OCI-LY1 (cell line): ENCODE measurements at regions not wholly inside any gene's neighbourhood (a gene's known extent, or its start where the extent isn't known, plus 50 kb on each side); places are given as distances from the start of the nearest gene placed in this dataset.

Experiments used
- H2AFZ ChIP-seq: fragments of 200-600 bp; sonication (generic), shearing (Covaris generic); 2 replicates; pipeline ENCODE4 v1.6.0; 2014; ENCODE audit warnings: antibody characterized with exemption, mild to moderate bottlenecking, low read length
- H3F3A ChIP-seq: fragments of 200-600 bp; sonication (generic), shearing (Covaris generic); 2 replicates; pipeline ENCODE4 v1.6.0; 2014; ENCODE audit warnings: mild to moderate bottlenecking, antibody characterized with exemption, low read length, moderate library complexity; ENCODE audit not compliant: insufficient read depth
- H3K27ac ChIP-seq: fragments of 200-600 bp; sonication (generic); 2 replicates; pipeline ENCODE4 v1.5.1; 2014; ENCODE audit warnings: low read length, mixed run types, mild to moderate bottlenecking, low read depth; ENCODE audit not compliant: poor library complexity, severe bottlenecking
- H3K27me3 ChIP-seq: fragments of 200-600 bp; sonication (generic); 2 replicates; pipeline ENCODE4 v1.6.0; 2014; ENCODE audit warnings: antibody characterized with exemption, mild to moderate bottlenecking, low read length, moderate library complexity; ENCODE audit not compliant: insufficient read depth
- H3K36me3 ChIP-seq: fragments of 200-600 bp; sonication (generic); 2 replicates; pipeline ENCODE4 v1.6.1; 2014; ENCODE audit warnings: mild to moderate bottlenecking, antibody characterized with exemption, low read length, moderate library complexity, mixed read lengths; ENCODE audit not compliant: insufficient read depth
- H3K4me1 ChIP-seq: fragments of 200-600 bp; sonication (generic); 2 replicates; pipeline ENCODE4 v1.5.1; 2014; ENCODE audit warnings: mild to moderate bottlenecking, low read length, moderate library complexity; ENCODE audit not compliant: insufficient read depth, severe bottlenecking
- H3K4me2 ChIP-seq: fragments of 200-600 bp; sonication (generic), shearing (Covaris generic); 2 replicates; pipeline ENCODE4 v1.6.1; 2014; ENCODE audit warnings: low read length
- H3K4me3 ChIP-seq: fragments of 200-600 bp; sonication (generic); 2 replicates; pipeline ENCODE4 v1.5.1; 2014; ENCODE audit warnings: low read length, low read depth, mild to moderate bottlenecking, mixed read lengths; ENCODE audit not compliant: poor library complexity, severe bottlenecking
- H3K79me2 ChIP-seq: fragments of 200-600 bp; shearing (Covaris generic); 2 replicates; pipeline ENCODE4 v1.6.1; 2016; ENCODE audit warnings: mixed run types, low read length, mixed read lengths; ENCODE audit not compliant: insufficient read depth
- H3K9ac ChIP-seq: fragments of 200-600 bp; sonication (generic), shearing (Covaris generic); 2 replicates; pipeline ENCODE4 v1.6.1; 2014; ENCODE audit warnings: mild to moderate bottlenecking, low read length, mixed read lengths
- H3K9me2 ChIP-seq: fragments of 200-600 bp; sonication (generic), shearing (Covaris generic); 2 replicates; pipeline ENCODE4 v1.6.1; 2014; ENCODE audit warnings: low read depth, mild to moderate bottlenecking, low read length, mixed read lengths
- H3K9me3 ChIP-seq: fragments of 200-600 bp; shearing (Covaris generic); 2 replicates; pipeline ENCODE4 v1.6.1; 2014; ENCODE audit warnings: low read length, mixed read lengths
- H4K20me1 ChIP-seq: fragments of 200-600 bp; sonication (generic), shearing (Covaris generic); 2 replicates; pipeline ENCODE4 v1.6.0; 2016; ENCODE audit warnings: mild to moderate bottlenecking, low read length; ENCODE audit not compliant: insufficient read depth
- CTCF ChIP-seq: fragments of 200-600 bp; sonication (generic), shearing (Covaris generic); IDR thresholded peaks from 2 replicates; pipeline ENCODE4 v1.5.1; 2017; ENCODE audit warnings: mild to moderate bottlenecking, antibody characterized with exemption, low read length, moderate library complexity, mixed read lengths
- EZH2 ChIP-seq: fragments of 200-600 bp; sonication (generic), shearing (Covaris generic); IDR thresholded peaks from 2 replicates; pipeline ENCODE4 v1.8.0; 2017; ENCODE audit warnings: borderline replicate concordance, mixed run types, mild to moderate bottlenecking, antibody characterized with exemption, low read length, moderate library complexity, mixed read lengths

DNA sequence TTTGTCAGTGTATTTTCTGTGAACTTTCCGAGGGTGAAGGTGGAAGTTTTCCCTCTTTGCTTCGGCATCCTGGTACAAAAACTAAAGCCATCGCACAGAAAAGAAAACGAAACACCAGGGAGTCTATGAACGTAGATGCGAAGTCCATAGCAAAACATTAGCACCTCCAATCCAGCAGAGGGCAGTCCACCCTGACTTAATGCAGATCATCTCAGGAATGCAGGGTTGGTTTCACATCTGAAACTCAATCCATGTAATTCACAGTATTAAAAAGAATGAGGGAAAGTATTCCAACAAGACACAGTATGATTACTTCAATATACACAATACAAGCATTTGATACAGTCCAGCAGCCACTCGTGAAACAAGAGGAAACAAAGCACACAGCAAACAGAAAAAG is 70.8 kb downstream of the RTP5 start:
- H3K27me3 ChIP-seq, result no peaks in the 10 kb centered on the region
- no peak overlapping the region for H3K9ac ChIP-seq
- no peak overlapping the region for H3K4me2 ChIP-seq

DNA sequence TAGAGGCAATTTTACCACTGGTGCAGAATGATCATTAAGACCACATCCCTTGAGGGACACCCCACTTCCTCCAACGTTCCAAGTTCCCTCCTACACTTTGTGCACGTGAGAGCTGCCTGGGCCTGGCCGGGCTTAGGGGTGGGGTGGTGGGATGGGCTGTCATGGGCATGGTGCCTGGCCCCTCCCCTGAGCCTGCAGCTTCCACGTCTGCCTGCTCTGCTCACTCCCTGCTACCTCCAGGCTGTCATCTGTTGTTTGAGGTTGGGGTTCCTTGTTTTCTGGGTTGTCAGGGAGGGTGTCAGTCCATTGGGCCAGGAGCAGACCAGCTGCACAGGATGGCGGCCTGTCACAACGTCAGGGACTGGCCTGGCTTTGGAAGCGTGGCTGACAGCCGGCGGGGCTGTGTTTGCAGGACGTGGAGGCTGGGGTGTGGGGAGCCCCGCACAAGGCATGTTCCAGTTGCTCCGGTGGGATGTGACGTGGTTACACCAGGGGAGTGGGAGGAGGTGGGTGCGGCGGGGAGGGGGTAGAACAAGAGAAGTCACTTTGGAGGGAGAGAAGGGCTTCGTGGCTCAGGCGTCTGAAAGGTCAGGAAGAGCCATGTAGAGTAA is 72.3 kb downstream of the RTP5 start:
- Histone ChIP-seq H3K9ac (no peak overlapping the region), H3K4me3 (no peak overlapping the region), H3K79me2 (no peaks in the 10 kb centered on the region), H3K4me1 (no peaks in the 10 kb centered on the region), H3F3A (no peaks in the 10 kb centered on the region), H2AFZ (no peak overlapping the region), H3K27ac (no peak overlapping the region), H3K4me2 (no peak overlapping the region), H3K27me3 (no peaks in the 10 kb centered on the region), H3K9me2 (no peaks in the 10 kb centered on the region), H3K36me3 (no peaks in the 10 kb centered on the region), H4K20me1 (no peaks in the 10 kb centered on the region), H3K9me3 (no peaks in the 10 kb centered on the region)
- TF ChIP-seq EZH2 (no peak), CTCF (no peak)

More for the DNA sequence above, 70.8 kb downstream of the RTP5 start:
- Histone ChIP-seq H3K9me3 (no peaks in the 10 kb centered on the region), H3F3A (no peaks in the 10 kb centered on the region), H3K9me2 (no peaks in the 10 kb centered on the region), H3K27ac (no peak overlapping the region), H2AFZ (no peak overlapping the region), H4K20me1 (no peaks in the 10 kb centered on the region), H3K4me3 (no peak overlapping the region), H3K79me2 (no peaks in the 10 kb centered on the region), H3K36me3 (no peaks in the 10 kb centered on the region), H3K4me1 (no peaks in the 10 kb centered on the region)
- TF ChIP-seq CTCF (peak; percentile 34), EZH2 (no peak)

DNA sequence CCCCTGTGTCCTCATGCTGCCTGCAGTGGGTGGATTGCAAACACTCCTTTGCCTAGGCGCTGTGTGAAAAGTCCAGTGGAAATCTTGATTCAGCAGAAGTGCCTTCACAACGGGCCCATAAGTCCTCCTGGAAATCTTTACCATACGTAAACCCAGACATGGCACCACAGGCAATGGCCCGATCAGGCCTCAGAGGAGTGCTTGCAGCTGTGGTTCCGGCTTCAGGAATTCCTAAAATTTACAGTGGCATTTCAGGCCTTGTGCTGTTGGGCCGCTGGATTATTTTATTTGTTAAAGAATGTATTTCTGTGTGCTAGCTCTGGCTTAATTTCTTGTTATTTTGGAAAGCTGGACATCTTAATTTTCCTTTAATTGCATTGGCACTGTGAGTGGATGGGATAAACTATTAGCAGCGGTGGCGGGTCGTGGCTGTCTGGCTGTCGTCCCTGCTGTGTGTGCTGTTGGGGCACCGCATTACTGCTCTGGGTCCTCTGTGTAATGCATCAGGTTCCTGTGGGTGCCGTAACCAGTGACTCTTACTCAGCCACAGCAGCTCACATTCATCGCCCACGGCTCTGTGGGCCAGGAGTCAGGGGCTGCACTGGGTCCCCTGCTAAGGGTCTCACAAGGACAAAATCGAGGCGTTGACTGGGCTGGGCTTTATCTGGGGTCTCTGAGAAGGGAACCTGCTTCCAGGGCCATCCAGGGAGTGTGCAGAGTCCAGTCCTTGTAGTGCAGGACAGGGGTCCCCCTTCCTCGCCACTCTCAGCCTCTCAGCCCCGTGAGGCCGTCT is 73.1 kb downstream of the RTP5 start:
- H2AFZ ChIP-seq, result no peak overlapping the region
- no peaks in the 10 kb centered on the region for H3K79me2 ChIP-seq
- no peak overlapping the region for H3K9ac ChIP-seq
- no peaks in the 10 kb centered on the region for H3K36me3 ChIP-seq
- no peaks in the 10 kb centered on the region for H3F3A ChIP-seq
- no peak overlapping the region for H3K4me2 ChIP-seq
- TF ChIP-seq EZH2, result no peak
- TF ChIP-seq CTCF, result no peak
- no peak overlapping the region for H3K27ac ChIP-seq
- H3K4me1 ChIP-seq, result no peaks in the 10 kb centered on the region
- H3K27me3 ChIP-seq, result no peaks in the 10 kb centered on the region
- H3K9me2 ChIP-seq, result no peaks in the 10 kb centered on the region
- no peaks in the 10 kb centered on the region for H4K20me1 ChIP-seq
- no peaks in the 10 kb centered on the region for H3K9me3 ChIP-seq
- H3K4me3 ChIP-seq, result no peak overlapping the region
